ENCODE measurements at regions not wholly inside any gene's neighbourhood (a gene's known extent, or its start where the extent isn't known, plus 50 kb on each side); places are given as distances from the start of the nearest gene placed in this dataset.

DNA sequence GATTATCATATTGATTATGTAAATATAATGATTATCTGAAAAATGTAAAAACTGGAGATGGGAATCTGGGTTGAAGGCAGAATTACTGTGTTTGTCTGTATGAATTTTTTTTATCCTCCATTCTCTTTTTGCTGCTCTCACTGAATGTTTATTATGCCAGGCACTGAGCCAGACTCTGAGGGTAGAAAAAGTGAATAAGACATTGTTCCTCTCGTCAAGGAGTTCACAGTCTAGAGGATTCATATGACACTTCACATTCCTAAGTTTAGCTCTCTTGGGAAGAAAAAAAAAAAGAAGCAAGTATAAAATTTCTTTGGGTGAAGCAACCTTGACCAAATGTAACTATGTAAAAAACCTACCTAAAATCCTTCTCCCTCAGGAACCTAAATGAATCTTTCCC is 120.9 kb upstream of the LMO3 start:
- H4K20me1 ChIP-seq (ENCODE audit: insufficient read depth): no peaks in the 10 kb centered on the region
- no peaks in the 10 kb centered on the region for H3F3A ChIP-seq (ENCODE audit: insufficient read depth, low read length, poor library complexity, severe bottlenecking)
- no peak overlapping the region for H3K4me3 ChIP-seq (ENCODE audit: low read length)
- H3K9ac ChIP-seq (ENCODE audit: low read length): no peak overlapping the region
- no peak for TF ChIP-seq EP300 (conservative IDR thresholded peaks at IDR 0.05; ENCODE audit: poor library complexity, severe bottlenecking)
- no peak for TF ChIP-seq MXI1 (conservative IDR thresholded peaks at IDR 0.05; ENCODE audit: poor library complexity, severe bottlenecking)
- TF ChIP-seq, protein P1, sequence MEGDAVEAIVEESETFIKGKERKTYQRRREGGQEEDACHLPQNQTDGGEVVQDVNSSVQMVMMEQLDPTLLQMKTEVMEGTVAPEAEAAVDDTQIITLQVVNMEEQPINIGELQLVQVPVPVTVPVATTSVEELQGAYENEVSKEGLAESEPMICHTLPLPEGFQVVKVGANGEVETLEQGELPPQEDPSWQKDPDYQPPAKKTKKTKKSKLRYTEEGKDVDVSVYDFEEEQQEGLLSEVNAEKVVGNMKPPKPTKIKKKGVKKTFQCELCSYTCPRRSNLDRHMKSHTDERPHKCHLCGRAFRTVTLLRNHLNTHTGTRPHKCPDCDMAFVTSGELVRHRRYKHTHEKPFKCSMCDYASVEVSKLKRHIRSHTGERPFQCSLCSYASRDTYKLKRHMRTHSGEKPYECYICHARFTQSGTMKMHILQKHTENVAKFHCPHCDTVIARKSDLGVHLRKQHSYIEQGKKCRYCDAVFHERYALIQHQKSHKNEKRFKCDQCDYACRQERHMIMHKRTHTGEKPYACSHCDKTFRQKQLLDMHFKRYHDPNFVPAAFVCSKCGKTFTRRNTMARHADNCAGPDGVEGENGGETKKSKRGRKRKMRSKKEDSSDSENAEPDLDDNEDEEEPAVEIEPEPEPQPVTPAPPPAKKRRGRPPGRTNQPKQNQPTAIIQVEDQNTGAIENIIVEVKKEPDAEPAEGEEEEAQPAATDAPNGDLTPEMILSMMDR (IDR thresholded peaks at IDR 0.05; ENCODE audit: poor library complexity, severe bottlenecking): no peak
- no peak for TF ChIP-seq SMC3 (conservative IDR thresholded peaks at IDR 0.05; ENCODE audit: poor library complexity)
- no peak for TF ChIP-seq RAD21 (conservative IDR thresholded peaks at IDR 0.05)
- no peak for TF ChIP-seq POLR2AphosphoS5 (IDR thresholded peaks at IDR 0.05)
- TF ChIP-seq EZH2 (IDR thresholded peaks at IDR 0.05; ENCODE audit: borderline replicate concordance, insufficient read depth, low read length, poor library complexity, severe bottlenecking): no peak
- no peak for TF ChIP-seq TAF1 (IDR thresholded peaks at IDR 0.05; ENCODE audit: low read depth)
- TF ChIP-seq, protein P2, sequence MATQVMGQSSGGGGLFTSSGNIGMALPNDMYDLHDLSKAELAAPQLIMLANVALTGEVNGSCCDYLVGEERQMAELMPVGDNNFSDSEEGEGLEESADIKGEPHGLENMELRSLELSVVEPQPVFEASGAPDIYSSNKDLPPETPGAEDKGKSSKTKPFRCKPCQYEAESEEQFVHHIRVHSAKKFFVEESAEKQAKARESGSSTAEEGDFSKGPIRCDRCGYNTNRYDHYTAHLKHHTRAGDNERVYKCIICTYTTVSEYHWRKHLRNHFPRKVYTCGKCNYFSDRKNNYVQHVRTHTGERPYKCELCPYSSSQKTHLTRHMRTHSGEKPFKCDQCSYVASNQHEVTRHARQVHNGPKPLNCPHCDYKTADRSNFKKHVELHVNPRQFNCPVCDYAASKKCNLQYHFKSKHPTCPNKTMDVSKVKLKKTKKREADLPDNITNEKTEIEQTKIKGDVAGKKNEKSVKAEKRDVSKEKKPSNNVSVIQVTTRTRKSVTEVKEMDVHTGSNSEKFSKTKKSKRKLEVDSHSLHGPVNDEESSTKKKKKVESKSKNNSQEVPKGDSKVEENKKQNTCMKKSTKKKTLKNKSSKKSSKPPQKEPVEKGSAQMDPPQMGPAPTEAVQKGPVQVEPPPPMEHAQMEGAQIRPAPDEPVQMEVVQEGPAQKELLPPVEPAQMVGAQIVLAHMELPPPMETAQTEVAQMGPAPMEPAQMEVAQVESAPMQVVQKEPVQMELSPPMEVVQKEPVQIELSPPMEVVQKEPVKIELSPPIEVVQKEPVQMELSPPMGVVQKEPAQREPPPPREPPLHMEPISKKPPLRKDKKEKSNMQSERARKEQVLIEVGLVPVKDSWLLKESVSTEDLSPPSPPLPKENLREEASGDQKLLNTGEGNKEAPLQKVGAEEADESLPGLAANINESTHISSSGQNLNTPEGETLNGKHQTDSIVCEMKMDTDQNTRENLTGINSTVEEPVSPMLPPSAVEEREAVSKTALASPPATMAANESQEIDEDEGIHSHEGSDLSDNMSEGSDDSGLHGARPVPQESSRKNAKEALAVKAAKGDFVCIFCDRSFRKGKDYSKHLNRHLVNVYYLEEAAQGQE (IDR thresholded peaks at IDR 0.05; ENCODE audit: borderline replicate concordance): no peak
- no peaks in the 10 kb centered on the region for H3K9me2 ChIP-seq (ENCODE audit: insufficient read depth, low read length)
- H2AFZ ChIP-seq (ENCODE audit: low read depth, low read length): no peak overlapping the region
- no peaks in the 10 kb centered on the region for H3K27me3 ChIP-seq (ENCODE audit: insufficient read depth, low read depth, low read length)
- no peak overlapping the region for H3K4me2 ChIP-seq (ENCODE audit: low read length)
- H3K36me3 ChIP-seq (ENCODE audit: insufficient read depth, low read length): no peaks in the 10 kb centered on the region
- H3K79me2 ChIP-seq (replicated peaks; ENCODE audit: insufficient read depth, low read length): no peaks in the 10 kb centered on the region
- H3K9me3 ChIP-seq (ENCODE audit: low read length): no peaks in the 10 kb centered on the region
- no peak overlapping the region for H3K27ac ChIP-seq (ENCODE audit: low read length)

DNA sequence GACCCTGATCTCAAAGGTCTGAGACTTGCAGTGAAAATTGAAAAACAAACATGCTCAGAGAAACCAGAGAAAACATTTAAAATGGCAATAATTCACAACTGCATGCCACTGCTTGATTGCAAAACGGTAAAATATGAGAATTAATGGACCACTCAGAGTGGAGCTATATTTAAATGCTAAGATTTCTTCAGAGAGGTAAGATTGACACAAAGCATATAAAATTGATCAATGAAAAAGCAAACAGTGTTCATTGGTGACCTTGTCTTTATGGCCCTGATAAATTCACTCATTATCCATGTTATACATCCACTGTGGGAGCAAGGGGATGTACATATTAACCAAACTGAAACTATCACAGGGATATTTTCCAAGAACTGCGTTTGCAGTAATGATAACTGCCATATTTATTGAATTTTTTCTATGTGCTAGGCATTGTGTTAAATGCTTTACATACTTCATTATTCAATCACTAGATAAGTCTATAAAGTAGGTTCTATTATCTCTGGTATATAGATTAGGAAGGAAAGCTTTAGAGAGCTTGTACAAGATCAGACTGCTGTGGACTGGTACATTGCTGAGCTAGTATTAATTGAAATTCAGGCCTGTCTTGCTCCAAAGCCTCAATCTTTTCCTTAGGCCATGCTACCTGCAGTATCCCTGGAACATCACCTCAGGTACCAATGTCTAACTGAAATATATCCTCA is 113.9 kb upstream of the LMO3 start:
- Histone ChIP-seq H3F3A (ENCODE audit: insufficient read depth, low read length, poor library complexity, severe bottlenecking) (no peaks in the 10 kb centered on the region), H3K36me3 (ENCODE audit: insufficient read depth, low read length) (no peaks in the 10 kb centered on the region), H4K20me1 (ENCODE audit: insufficient read depth) (no peaks in the 10 kb centered on the region), H3K4me2 (ENCODE audit: low read length) (no peak overlapping the region), H3K9ac (ENCODE audit: low read length) (no peak overlapping the region), H3K4me3 (ENCODE audit: low read length) (no peak overlapping the region), H3K9me2 (ENCODE audit: insufficient read depth, low read length) (no peaks in the 10 kb centered on the region), H3K27ac (ENCODE audit: low read length) (no peak overlapping the region), H3K9me3 (ENCODE audit: low read length) (no peaks in the 10 kb centered on the region), H2AFZ (ENCODE audit: low read depth, low read length) (no peak overlapping the region), H3K27me3 (ENCODE audit: insufficient read depth, low read depth, low read length) (no peaks in the 10 kb centered on the region), H3K79me2 (replicated peaks; ENCODE audit: insufficient read depth, low read length) (no peaks in the 10 kb centered on the region)
- TF ChIP-seq EP300 (conservative IDR thresholded peaks at IDR 0.05; ENCODE audit: poor library complexity, severe bottlenecking): no peak
- TF ChIP-seq, protein P1 (IDR thresholded peaks at IDR 0.05; ENCODE audit: poor library complexity, severe bottlenecking): no peak
- TF ChIP-seq TAF1 (IDR thresholded peaks at IDR 0.05; ENCODE audit: low read depth): no peak
- no peak for TF ChIP-seq EZH2 (IDR thresholded peaks at IDR 0.05; ENCODE audit: borderline replicate concordance, insufficient read depth, low read length, poor library complexity, severe bottlenecking)
- TF ChIP-seq, protein P2 (IDR thresholded peaks at IDR 0.05; ENCODE audit: borderline replicate concordance): no peak
- no peak for TF ChIP-seq SMC3 (conservative IDR thresholded peaks at IDR 0.05; ENCODE audit: poor library complexity)
- TF ChIP-seq RAD21 (conservative IDR thresholded peaks at IDR 0.05): no peak
- no peak for TF ChIP-seq MXI1 (conservative IDR thresholded peaks at IDR 0.05; ENCODE audit: poor library complexity, severe bottlenecking)
- TF ChIP-seq POLR2AphosphoS5 (IDR thresholded peaks at IDR 0.05): no peak

Measured in neural cell (in vitro differentiated cells).